GM19035 (cell line): ENCODE measurements at regions not wholly inside any gene's neighbourhood (a gene's known extent, or its start where the extent isn't known, plus 50 kb on each side); places are given as distances from the start of the nearest gene placed in this dataset.
A peak's percentile ranks its signal among the peaks of the same experiment; 100 is the strongest.
"Not testable (repeated sequence)": the region's sequence is repeated elsewhere in the genome, so short reads cannot be mapped to it uniquely, and the experiment has no call there.

Source experiments
- ATAC-seq: cut with Tn5 transposase; IDR thresholded peaks from one replicate; pipeline ENCODE4 v1.9.1; 2021; ENCODE audit not compliant: unreplicated experiment

GRCh38 chr7:35853194-35853593, 52.3 kb downstream of the SEPTIN7 start:
- not testable (repeated sequence) for ATAC-seq

- ATAC-seq: no peak
Measured at GRCh38 chr7:35854311-35854710, 53.5 kb downstream of the SEPTIN7 start.

- ATAC-seq: no peak
Measured at GRCh38 chr7:35856175-35856574, 55.3 kb downstream of the SEPTIN7 start.

GRCh38 chr7:35860664-35861063, 59.8 kb downstream of the SEPTIN7 start:
- no peak for ATAC-seq

- ATAC-seq: no peak
Measured at GRCh38 chr7:35865287-35865686, 64.4 kb downstream of the SEPTIN7 start.

- no peak for ATAC-seq
Measured at GRCh38 chr7:35866186-35866585, 65.3 kb downstream of the SEPTIN7 start.

GRCh38 chr7:35869117-35869516, 68.3 kb downstream of the SEPTIN7 start:
- ATAC-seq: peak; percentile 49

GRCh38 chr7:35869810-35870209, 69.0 kb downstream of the SEPTIN7 start:
- no peak for ATAC-seq

GRCh38 chr7:35871856-35872255, 71.0 kb downstream of the SEPTIN7 start:
- no peak for ATAC-seq

- no peak for ATAC-seq
Measured at GRCh38 chr7:35874886-35875285, 74.0 kb downstream of the SEPTIN7 start.

- no peak for ATAC-seq
Measured at GRCh38 chr7:35875292-35875691, 74.4 kb downstream of the SEPTIN7 start.

- no peak for ATAC-seq
Measured at GRCh38 chr7:35878351-35878750, 77.5 kb downstream of the SEPTIN7 start.

- ATAC-seq: not testable (repeated sequence)
Measured at GRCh38 chr7:35887430-35887829, 86.6 kb downstream of the SEPTIN7 start.

GRCh38 chr7:35889001-35889400, 88.1 kb downstream of the SEPTIN7 start:
- no peak for ATAC-seq

- no peak for ATAC-seq
Measured at GRCh38 chr7:35889870-35890269, 89.0 kb downstream of the SEPTIN7 start.

GRCh38 chr7:35891004-35891830, 90.4 kb downstream of the SEPTIN7 start:
- ATAC-seq: no peak

GRCh38 chr7:35893649-35894048, 92.8 kb downstream of the SEPTIN7 start:
- no peak for ATAC-seq

- ATAC-seq: no peak
Measured at GRCh38 chr7:35894721-35895120, 93.9 kb downstream of the SEPTIN7 start.

GRCh38 chr7:35900651-35901050, 99.8 kb downstream of the SEPTIN7 start:
- ATAC-seq: no peak

- no peak for ATAC-seq
Measured at GRCh38 chr7:35905555-35905954, 104.7 kb downstream of the SEPTIN7 start.

- peak; percentile 84 for ATAC-seq
Measured at GRCh38 chr7:35906191-35906908, 105.5 kb downstream of the SEPTIN7 start.
